Suprapubic skin (tissue), 3 donors: ENCODE measurements at regions not wholly inside any gene's neighbourhood (a gene's known extent, or its start where the extent isn't known, plus 50 kb on each side); places are given as distances from the start of the nearest gene placed in this dataset.

ENCODE experiments used
- POLR2A ChIP-seq, 2 donors: fragments of 450-650 bp; IDR thresholded peaks; one replicate each; pipeline ENCODE4 v1.6.1; 2017; ENCODE audit warnings: antibody characterized with exemption in 2 of 2, mild to moderate bottlenecking in 2 of 2, moderate library complexity in 2 of 2
- TF ChIP-seq, protein P1 (sequence below), 2 donors: fragments of 200-600 bp in 1 of 2; fragments of 450-650 bp in 1 of 2; sonication (generic) in 1 of 2; IDR thresholded peaks; one replicate each; pipeline ENCODE4 v1.5.1; 2016 to 2019; ENCODE audit warnings: antibody characterized with exemption in 2 of 2, mild to moderate bottlenecking in 1 of 2, moderate library complexity in 1 of 2

DNA sequence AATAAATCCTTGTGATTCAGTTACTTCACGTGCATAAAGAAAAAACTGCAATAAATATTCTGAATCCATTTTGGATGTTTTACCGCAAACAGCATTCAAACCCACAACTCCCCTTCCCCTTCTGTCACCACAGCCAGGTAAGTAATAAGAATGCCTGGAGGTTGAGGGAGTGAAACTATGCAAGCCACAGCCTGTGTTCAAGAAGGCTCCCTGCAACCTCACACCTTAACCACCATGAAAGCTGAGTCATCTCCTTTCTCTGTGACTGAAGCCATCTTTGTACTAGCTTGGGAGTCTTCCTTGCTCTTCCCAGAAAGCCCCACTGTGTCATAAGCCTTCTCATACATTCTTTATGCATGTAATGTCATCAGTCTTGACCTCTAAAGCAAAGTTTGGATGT lies 297.0 kb upstream of the PUDP start:
- TF ChIP-seq POLR2A (IDR thresholded peaks at IDR 0.05), result no peak
- TF ChIP-seq, protein P1, sequence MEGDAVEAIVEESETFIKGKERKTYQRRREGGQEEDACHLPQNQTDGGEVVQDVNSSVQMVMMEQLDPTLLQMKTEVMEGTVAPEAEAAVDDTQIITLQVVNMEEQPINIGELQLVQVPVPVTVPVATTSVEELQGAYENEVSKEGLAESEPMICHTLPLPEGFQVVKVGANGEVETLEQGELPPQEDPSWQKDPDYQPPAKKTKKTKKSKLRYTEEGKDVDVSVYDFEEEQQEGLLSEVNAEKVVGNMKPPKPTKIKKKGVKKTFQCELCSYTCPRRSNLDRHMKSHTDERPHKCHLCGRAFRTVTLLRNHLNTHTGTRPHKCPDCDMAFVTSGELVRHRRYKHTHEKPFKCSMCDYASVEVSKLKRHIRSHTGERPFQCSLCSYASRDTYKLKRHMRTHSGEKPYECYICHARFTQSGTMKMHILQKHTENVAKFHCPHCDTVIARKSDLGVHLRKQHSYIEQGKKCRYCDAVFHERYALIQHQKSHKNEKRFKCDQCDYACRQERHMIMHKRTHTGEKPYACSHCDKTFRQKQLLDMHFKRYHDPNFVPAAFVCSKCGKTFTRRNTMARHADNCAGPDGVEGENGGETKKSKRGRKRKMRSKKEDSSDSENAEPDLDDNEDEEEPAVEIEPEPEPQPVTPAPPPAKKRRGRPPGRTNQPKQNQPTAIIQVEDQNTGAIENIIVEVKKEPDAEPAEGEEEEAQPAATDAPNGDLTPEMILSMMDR (IDR thresholded peaks at IDR 0.05), result no peak
